Stimulated activated CD4-positive, alpha-beta T cell treated with anti-CD3 and anti-CD28 coated beads, Interleukin-12 subunit alpha, Interleukin-12 subunit beta, amount 100 ng/mL, for 24 hours (primary cell): ENCODE measurements at regions not wholly inside any gene's neighbourhood (a gene's known extent, or its start where the extent isn't known, plus 50 kb on each side); places are given as distances from the start of the nearest gene placed in this dataset.
"Not testable (repeated sequence)": the region's sequence is repeated elsewhere in the genome, so short reads cannot be mapped to it uniquely, and the experiment has no call there.

Experiments
- DNase-seq, 2 experiments: peaks; one replicate each; pipeline ENCODE4 v3.0.0-alpha.2; 2020; ENCODE audit warnings: low read depth in 2 of 2

GRCh38 chr7:80999771-81000170, 80.9 kb upstream of the SEMA3C start:
- no peak for DNase-seq

GRCh38 chr7:80999100-80999499, 80.2 kb upstream of the SEMA3C start:
- no peak for DNase-seq

- DNase-seq, result no peak
These were observed 79.0 kb upstream of the SEMA3C start for GRCh38 chr7:80997841-80998240.

- DNase-seq, result not testable (repeated sequence)
These were observed 77.4 kb upstream of the SEMA3C start for GRCh38 chr7:80996236-80996635.

- DNase-seq, result no peak
These were observed 72.8 kb upstream of the SEMA3C start for GRCh38 chr7:80991654-80992053.

- DNase-seq, result no peak
These were observed 65.8 kb upstream of the SEMA3C start for GRCh38 chr7:80984619-80985018.

- DNase-seq, result no peak
These were observed 62.6 kb upstream of the SEMA3C start for GRCh38 chr7:80981405-80981804.

GRCh38 chr7:80977751-80978150, 58.9 kb upstream of the SEMA3C start:
- no peak for DNase-seq

- no peak for DNase-seq
These were observed 55.8 kb upstream of the SEMA3C start for GRCh38 chr7:80974396-80975358.

GRCh38 chr7:80971225-80971624, 52.4 kb upstream of the SEMA3C start:
- DNase-seq, result no peak
